ENCODE measurements at regions not wholly inside any gene's neighbourhood (a gene's known extent, or its start where the extent isn't known, plus 50 kb on each side); places are given as distances from the start of the nearest gene placed in this dataset.
A peak's percentile ranks its signal among the peaks of the same experiment; 100 is the strongest.

GRCh38 chr6:82711105-82711827 lies 347.6 kb downstream of the TPBG start:
- peaks cover 4% of the 10 kb centered on the region for H3K4me1 Mint-ChIP-seq
- no peak for TF ChIP-seq ZNF138 (CRISPR knock-in tag; conservative IDR thresholded peaks at IDR 0.05)
- no peak for TF ChIP-seq ZNF232 (CRISPR knock-in tag; IDR thresholded peaks at IDR 0.05)
- no peak for TF ChIP-seq RORB (CRISPR knock-in tag; IDR thresholded peaks at IDR 0.05)
- TF ChIP-seq, protein P1, sequence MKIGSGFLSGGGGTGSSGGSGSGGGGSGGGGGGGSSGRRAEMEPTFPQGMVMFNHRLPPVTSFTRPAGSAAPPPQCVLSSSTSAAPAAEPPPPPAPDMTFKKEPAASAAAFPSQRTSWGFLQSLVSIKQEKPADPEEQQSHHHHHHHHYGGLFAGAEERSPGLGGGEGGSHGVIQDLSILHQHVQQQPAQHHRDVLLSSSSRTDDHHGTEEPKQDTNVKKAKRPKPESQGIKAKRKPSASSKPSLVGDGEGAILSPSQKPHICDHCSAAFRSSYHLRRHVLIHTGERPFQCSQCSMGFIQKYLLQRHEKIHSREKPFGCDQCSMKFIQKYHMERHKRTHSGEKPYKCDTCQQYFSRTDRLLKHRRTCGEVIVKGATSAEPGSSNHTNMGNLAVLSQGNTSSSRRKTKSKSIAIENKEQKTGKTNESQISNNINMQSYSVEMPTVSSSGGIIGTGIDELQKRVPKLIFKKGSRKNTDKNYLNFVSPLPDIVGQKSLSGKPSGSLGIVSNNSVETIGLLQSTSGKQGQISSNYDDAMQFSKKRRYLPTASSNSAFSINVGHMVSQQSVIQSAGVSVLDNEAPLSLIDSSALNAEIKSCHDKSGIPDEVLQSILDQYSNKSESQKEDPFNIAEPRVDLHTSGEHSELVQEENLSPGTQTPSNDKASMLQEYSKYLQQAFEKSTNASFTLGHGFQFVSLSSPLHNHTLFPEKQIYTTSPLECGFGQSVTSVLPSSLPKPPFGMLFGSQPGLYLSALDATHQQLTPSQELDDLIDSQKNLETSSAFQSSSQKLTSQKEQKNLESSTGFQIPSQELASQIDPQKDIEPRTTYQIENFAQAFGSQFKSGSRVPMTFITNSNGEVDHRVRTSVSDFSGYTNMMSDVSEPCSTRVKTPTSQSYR (CRISPR knock-in tag; IDR thresholded peaks at IDR 0.05), result no peak
- no peak for TF ChIP-seq PRDM15 (CRISPR knock-in tag; IDR thresholded peaks at IDR 0.05)
- no peak for TF ChIP-seq JAZF1 (CRISPR knock-in tag; IDR thresholded peaks at IDR 0.05)
- no peak for TF ChIP-seq ARID4B (CRISPR knock-in tag; IDR thresholded peaks at IDR 0.05; ENCODE audit: borderline replicate concordance)
- DNase-seq (ENCODE audit: low spot score) (no peak), ATAC-seq (no peak)
- H3K36me3 Mint-ChIP-seq, result peaks cover 37% of the 10 kb centered on the region
- H3K27me3 Mint-ChIP-seq (ENCODE audit: low read depth), result peaks cover 1% of the 10 kb centered on the region; the same call in 1 of the 2 replicates
- no peak overlapping the region for H3K4me3 Mint-ChIP-seq
- no peak overlapping the region for H3K27ac Mint-ChIP-seq
- ChIA-PET CTCF (interaction anchor here (1.5 to 1.9 kb wide), 3 partner anchors 20 to 441 kb away, joined by 3 to 7 read pairs (median 5); no protein-coding TSS in a partner anchor), POLR2A (no interaction called here)
- peaks cover 46% of the 10 kb centered on the region for H3K9me3 Mint-ChIP-seq

DNA sequence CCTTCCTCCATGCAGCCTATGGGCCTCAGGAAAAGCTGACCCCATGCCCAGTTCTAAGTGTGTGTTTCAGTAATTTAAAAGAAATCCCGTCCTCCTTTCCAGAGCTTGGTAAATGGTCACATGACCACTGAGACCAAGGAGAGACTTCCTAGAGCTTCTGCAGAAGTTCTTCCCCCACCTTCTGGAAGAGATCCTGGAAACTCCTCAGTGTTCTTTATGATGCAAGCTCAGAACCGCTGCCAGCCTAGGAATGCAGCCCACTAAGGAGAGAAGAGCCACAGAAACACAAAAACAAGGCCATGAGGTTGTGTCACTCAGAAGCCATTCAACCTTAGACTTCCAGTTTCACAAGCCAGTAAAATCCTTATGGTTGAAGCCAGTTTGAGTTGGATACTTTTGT lies 348.4 kb downstream of the TPBG start:
- Mint-ChIP-seq H3K4me1 (peaks cover 4% of the 10 kb centered on the region), H3K4me3 (no peak overlapping the region), H3K27ac (no peak overlapping the region), H3K36me3 (peaks cover 38% of the 10 kb centered on the region), H3K9me3 (peaks cover 46% of the 10 kb centered on the region), H3K27me3 (ENCODE audit: low read depth) (peaks cover 5% of the 10 kb centered on the region; the same call in 1 of the 2 replicates)
- TF ChIP-seq, protein P1 (CRISPR knock-in tag; IDR thresholded peaks at IDR 0.05), result no peak
- no peak for TF ChIP-seq MXD4 (CRISPR knock-in tag; IDR thresholded peaks at IDR 0.05; ENCODE audit: borderline replicate concordance)
- TF ChIP-seq, protein P2, sequence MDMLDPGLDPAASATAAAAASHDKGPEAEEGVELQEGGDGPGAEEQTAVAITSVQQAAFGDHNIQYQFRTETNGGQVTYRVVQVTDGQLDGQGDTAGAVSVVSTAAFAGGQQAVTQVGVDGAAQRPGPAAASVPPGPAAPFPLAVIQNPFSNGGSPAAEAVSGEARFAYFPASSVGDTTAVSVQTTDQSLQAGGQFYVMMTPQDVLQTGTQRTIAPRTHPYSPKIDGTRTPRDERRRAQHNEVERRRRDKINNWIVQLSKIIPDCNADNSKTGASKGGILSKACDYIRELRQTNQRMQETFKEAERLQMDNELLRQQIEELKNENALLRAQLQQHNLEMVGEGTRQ (CRISPR knock-in tag; IDR thresholded peaks at IDR 0.05), result peak; percentile 34; the same call in 1 of the 2 replicates
- ChIA-PET CTCF (interaction anchor here (1.2 to 1.9 kb wide), 8 partner anchors 9 to 442 kb away, joined by 3 to 8 read pairs (median 4); no protein-coding TSS in a partner anchor), POLR2A (no interaction called here)
- ATAC-seq (no peak; the same call in 1 of the 2 replicates), DNase-seq (ENCODE audit: low spot score) (no peak)
